OCI-LY1 (cell line): ENCODE measurements at regions not wholly inside any gene's neighbourhood (a gene's known extent, or its start where the extent isn't known, plus 50 kb on each side); places are given as distances from the start of the nearest gene placed in this dataset.

ENCODE experiments used
- H2AFZ ChIP-seq: fragments of 200-600 bp; sonication (generic), shearing (Covaris generic); 2 replicates; pipeline ENCODE4 v1.6.0; 2014; ENCODE audit warnings: antibody characterized with exemption, mild to moderate bottlenecking, low read length
- H3F3A ChIP-seq: fragments of 200-600 bp; sonication (generic), shearing (Covaris generic); 2 replicates; pipeline ENCODE4 v1.6.0; 2014; ENCODE audit warnings: mild to moderate bottlenecking, antibody characterized with exemption, low read length, moderate library complexity; ENCODE audit not compliant: insufficient read depth
- H3K27ac ChIP-seq: fragments of 200-600 bp; sonication (generic); 2 replicates; pipeline ENCODE4 v1.5.1; 2014; ENCODE audit warnings: low read length, mixed run types, mild to moderate bottlenecking, low read depth; ENCODE audit not compliant: poor library complexity, severe bottlenecking
- H3K27me3 ChIP-seq: fragments of 200-600 bp; sonication (generic); 2 replicates; pipeline ENCODE4 v1.6.0; 2014; ENCODE audit warnings: antibody characterized with exemption, mild to moderate bottlenecking, low read length, moderate library complexity; ENCODE audit not compliant: insufficient read depth
- H3K36me3 ChIP-seq: fragments of 200-600 bp; sonication (generic); 2 replicates; pipeline ENCODE4 v1.6.1; 2014; ENCODE audit warnings: mild to moderate bottlenecking, antibody characterized with exemption, low read length, moderate library complexity, mixed read lengths; ENCODE audit not compliant: insufficient read depth
- H3K4me1 ChIP-seq: fragments of 200-600 bp; sonication (generic); 2 replicates; pipeline ENCODE4 v1.5.1; 2014; ENCODE audit warnings: mild to moderate bottlenecking, low read length, moderate library complexity; ENCODE audit not compliant: insufficient read depth, severe bottlenecking
- H3K4me2 ChIP-seq: fragments of 200-600 bp; sonication (generic), shearing (Covaris generic); 2 replicates; pipeline ENCODE4 v1.6.1; 2014; ENCODE audit warnings: low read length
- H3K4me3 ChIP-seq: fragments of 200-600 bp; sonication (generic); 2 replicates; pipeline ENCODE4 v1.5.1; 2014; ENCODE audit warnings: low read length, low read depth, mild to moderate bottlenecking, mixed read lengths; ENCODE audit not compliant: poor library complexity, severe bottlenecking
- H3K79me2 ChIP-seq: fragments of 200-600 bp; shearing (Covaris generic); 2 replicates; pipeline ENCODE4 v1.6.1; 2016; ENCODE audit warnings: mixed run types, low read length, mixed read lengths; ENCODE audit not compliant: insufficient read depth
- H3K9ac ChIP-seq: fragments of 200-600 bp; sonication (generic), shearing (Covaris generic); 2 replicates; pipeline ENCODE4 v1.6.1; 2014; ENCODE audit warnings: mild to moderate bottlenecking, low read length, mixed read lengths
- H3K9me2 ChIP-seq: fragments of 200-600 bp; sonication (generic), shearing (Covaris generic); 2 replicates; pipeline ENCODE4 v1.6.1; 2014; ENCODE audit warnings: low read depth, mild to moderate bottlenecking, low read length, mixed read lengths
- H3K9me3 ChIP-seq: fragments of 200-600 bp; shearing (Covaris generic); 2 replicates; pipeline ENCODE4 v1.6.1; 2014; ENCODE audit warnings: low read length, mixed read lengths
- H4K20me1 ChIP-seq: fragments of 200-600 bp; sonication (generic), shearing (Covaris generic); 2 replicates; pipeline ENCODE4 v1.6.0; 2016; ENCODE audit warnings: mild to moderate bottlenecking, low read length; ENCODE audit not compliant: insufficient read depth
- EZH2 ChIP-seq: fragments of 200-600 bp; sonication (generic), shearing (Covaris generic); IDR thresholded peaks from 2 replicates; pipeline ENCODE4 v1.8.0; 2017; ENCODE audit warnings: borderline replicate concordance, mixed run types, mild to moderate bottlenecking, antibody characterized with exemption, low read length, moderate library complexity, mixed read lengths
- TF ChIP-seq, protein P1 (sequence below): fragments of 200-600 bp; sonication (generic), shearing (Covaris generic); IDR thresholded peaks from 2 replicates; pipeline ENCODE4 v1.5.1; 2017; ENCODE audit warnings: mild to moderate bottlenecking, antibody characterized with exemption, low read length, moderate library complexity, mixed read lengths

DNA sequence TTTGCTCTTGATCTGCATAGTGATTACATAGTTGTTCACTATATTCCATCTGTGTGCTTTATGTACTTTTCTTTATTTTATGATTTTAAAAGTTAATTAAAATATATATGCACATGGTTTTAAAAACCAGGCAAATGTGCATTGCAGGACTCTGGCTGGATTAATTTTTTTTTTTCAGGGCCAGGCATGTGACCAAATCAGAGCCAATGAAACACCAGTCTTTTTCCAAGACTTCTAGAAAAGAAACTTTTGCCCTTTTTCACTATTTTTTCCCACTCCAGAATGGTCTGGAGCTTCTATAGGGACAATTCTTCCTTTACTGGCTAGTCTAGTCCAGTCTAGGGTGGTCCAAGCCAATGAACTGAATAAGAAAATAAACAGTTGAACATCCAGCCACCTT lies 198.1 kb upstream of the FBXO11 start:
- Histone ChIP-seq H3K27me3 (no peaks in the 10 kb centered on the region), H2AFZ (no peak overlapping the region), H3K4me1 (peaks cover 8% of the 10 kb centered on the region), H3K4me3 (no peak overlapping the region), H3K9ac (no peak overlapping the region), H3K9me2 (no peaks in the 10 kb centered on the region), H3F3A (no peaks in the 10 kb centered on the region), H3K9me3 (no peaks in the 10 kb centered on the region), H3K4me2 (no peak overlapping the region), H3K79me2 (no peaks in the 10 kb centered on the region), H3K36me3 (no peaks in the 10 kb centered on the region), H3K27ac (no peak overlapping the region), H4K20me1 (no peaks in the 10 kb centered on the region)
- no peak for TF ChIP-seq EZH2

DNA sequence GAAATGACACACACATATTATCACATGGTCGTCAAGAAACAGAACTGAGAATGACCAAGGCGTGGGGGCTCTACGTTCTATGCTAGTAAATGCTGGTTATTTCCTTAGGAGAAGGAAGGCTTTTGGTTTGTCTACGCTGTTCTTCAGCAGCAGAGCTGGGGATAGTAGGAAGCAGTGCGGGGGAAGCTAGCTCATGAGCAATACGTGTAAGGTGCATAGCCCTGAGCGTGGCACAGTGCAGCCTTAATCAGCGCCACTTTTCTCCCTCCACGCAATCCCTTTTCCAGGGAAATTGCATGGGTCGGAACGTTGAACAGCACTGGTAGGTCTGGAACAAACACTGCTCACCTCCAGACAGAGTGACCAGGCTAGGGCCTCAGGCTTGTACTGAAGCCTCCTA lies 199.6 kb upstream of the FBXO11 start:
- Histone ChIP-seq H3K79me2 (no peaks in the 10 kb centered on the region), H3K9ac (no peak overlapping the region; the same call in 1 of the 2 replicates), H3K27ac (no peak overlapping the region), H3K36me3 (no peaks in the 10 kb centered on the region), H3K9me3 (no peaks in the 10 kb centered on the region), H3K4me2 (peak overlapping the region; percentile 58), H3K27me3 (no peaks in the 10 kb centered on the region), H2AFZ (no peak overlapping the region), H3K4me3 (peak overlapping the region; percentile 47), H3F3A (no peaks in the 10 kb centered on the region), H4K20me1 (no peaks in the 10 kb centered on the region), H3K4me1 (peaks cover 10% of the 10 kb centered on the region), H3K9me2 (no peaks in the 10 kb centered on the region)
- TF ChIP-seq EZH2 = no peak
- TF ChIP-seq, protein P1, sequence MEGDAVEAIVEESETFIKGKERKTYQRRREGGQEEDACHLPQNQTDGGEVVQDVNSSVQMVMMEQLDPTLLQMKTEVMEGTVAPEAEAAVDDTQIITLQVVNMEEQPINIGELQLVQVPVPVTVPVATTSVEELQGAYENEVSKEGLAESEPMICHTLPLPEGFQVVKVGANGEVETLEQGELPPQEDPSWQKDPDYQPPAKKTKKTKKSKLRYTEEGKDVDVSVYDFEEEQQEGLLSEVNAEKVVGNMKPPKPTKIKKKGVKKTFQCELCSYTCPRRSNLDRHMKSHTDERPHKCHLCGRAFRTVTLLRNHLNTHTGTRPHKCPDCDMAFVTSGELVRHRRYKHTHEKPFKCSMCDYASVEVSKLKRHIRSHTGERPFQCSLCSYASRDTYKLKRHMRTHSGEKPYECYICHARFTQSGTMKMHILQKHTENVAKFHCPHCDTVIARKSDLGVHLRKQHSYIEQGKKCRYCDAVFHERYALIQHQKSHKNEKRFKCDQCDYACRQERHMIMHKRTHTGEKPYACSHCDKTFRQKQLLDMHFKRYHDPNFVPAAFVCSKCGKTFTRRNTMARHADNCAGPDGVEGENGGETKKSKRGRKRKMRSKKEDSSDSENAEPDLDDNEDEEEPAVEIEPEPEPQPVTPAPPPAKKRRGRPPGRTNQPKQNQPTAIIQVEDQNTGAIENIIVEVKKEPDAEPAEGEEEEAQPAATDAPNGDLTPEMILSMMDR = no peak

DNA sequence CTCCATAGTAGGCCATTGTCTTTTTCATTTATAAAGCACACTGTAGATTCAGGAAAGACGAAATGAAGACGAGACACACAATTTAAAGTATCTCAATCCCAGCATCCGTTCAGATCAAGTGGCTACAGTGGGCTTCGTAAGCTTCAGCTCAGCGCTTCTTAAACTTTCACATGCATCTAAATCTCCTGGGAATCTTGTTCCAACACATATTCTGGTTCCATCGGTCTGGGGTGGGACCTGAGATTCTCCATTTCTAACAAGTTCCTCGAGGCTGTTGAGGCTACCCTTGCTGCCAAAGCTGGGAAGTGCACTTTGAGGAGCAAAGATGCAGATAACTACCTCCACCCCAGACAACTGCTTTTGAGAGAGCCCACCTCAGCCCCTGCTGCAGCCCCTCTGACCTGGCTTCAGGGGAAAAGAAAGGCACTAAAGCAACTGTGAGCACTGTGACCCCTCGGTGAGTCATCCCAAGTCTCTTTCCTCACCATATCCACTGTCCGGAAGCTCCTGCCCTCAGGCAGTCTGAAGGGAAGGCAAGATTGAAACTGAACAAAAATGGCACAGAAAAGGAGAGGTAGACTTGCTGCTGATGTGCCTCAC lies 201.1 kb upstream of the FBXO11 start:
- H3K79me2 ChIP-seq = no peaks in the 10 kb centered on the region
- no peaks in the 10 kb centered on the region for H4K20me1 ChIP-seq
- H3K4me1 ChIP-seq = peaks cover 18% of the 10 kb centered on the region
- H3K27me3 ChIP-seq = no peaks in the 10 kb centered on the region
- H3K9ac ChIP-seq = no peak overlapping the region
- no peaks in the 10 kb centered on the region for H3K36me3 ChIP-seq
- no peaks in the 10 kb centered on the region for H3K9me3 ChIP-seq
- no peak overlapping the region for H3K4me2 ChIP-seq
- H3K27ac ChIP-seq = no peak overlapping the region
- no peak for TF ChIP-seq EZH2
- TF ChIP-seq, protein P1 = no peak
- no peak overlapping the region for H3K4me3 ChIP-seq
- H2AFZ ChIP-seq = no peak overlapping the region
- H3K9me2 ChIP-seq = no peaks in the 10 kb centered on the region
- H3F3A ChIP-seq = no peaks in the 10 kb centered on the region

DNA sequence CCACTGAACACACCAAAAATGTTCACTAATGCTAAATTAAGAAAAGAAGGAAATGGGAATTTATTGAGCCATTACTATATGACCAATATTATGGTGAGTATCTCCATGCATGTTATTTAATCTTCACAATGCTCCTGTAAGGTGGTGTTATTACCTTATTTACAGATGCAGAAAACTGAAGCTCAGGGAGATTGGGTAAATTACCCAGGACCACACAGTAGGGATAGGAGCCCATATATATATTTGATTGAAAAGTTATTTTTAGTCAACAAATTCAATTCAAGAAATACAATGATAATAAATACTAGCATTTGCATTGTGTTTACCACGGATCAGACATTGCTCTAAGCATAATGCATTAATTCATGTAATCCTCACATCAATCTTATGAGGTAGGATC lies 202.2 kb upstream of the FBXO11 start:
- Histone ChIP-seq H4K20me1 (no peaks in the 10 kb centered on the region), H3K4me1 (peaks cover 18% of the 10 kb centered on the region), H3K27me3 (no peaks in the 10 kb centered on the region), H3K9ac (no peak overlapping the region), H3K9me2 (no peaks in the 10 kb centered on the region), H3K4me3 (no peak overlapping the region), H2AFZ (no peak overlapping the region), H3K27ac (no peak overlapping the region), H3F3A (no peaks in the 10 kb centered on the region), H3K79me2 (no peaks in the 10 kb centered on the region), H3K36me3 (no peaks in the 10 kb centered on the region), H3K4me2 (no peak overlapping the region), H3K9me3 (no peaks in the 10 kb centered on the region)
- no peak for TF ChIP-seq EZH2
- TF ChIP-seq, protein P1 = no peak
